T-helper 17 cell (primary cell): ENCODE measurements at regions not wholly inside any gene's neighbourhood (a gene's known extent, or its start where the extent isn't known, plus 50 kb on each side); places are given as distances from the start of the nearest gene placed in this dataset.

Experiments used
- ATAC-seq: fragments of 150-1000 bp; cut with Tn5 transposase; 2 replicates; pipeline ENCODE4 v1.10.0; 2021; ENCODE audit warnings: mild to moderate bottlenecking, moderate library complexity
- DNase-seq, 3 donors: peaks; one replicate each; pipeline versions ENCODE4 v3.0.0 to v3.0.0-alpha.2; 2020 to 2021
- H3K9me3 ChIP-seq: one replicate; pipeline ENCODE4 v1.7.0; 2013; ENCODE audit warnings: low read length, mild to moderate bottlenecking; ENCODE audit not compliant: control insufficient read depth, poor library complexity, severe bottlenecking
- H3K27ac Mint-ChIP-seq: one replicate; pipeline ENCODE4 v1.8.0; 2022; ENCODE audit warnings: mild to moderate bottlenecking, moderate library complexity, mixed read lengths
- H3K27me3 Mint-ChIP-seq: one replicate; pipeline ENCODE4 v1.8.0; 2022; ENCODE audit warnings: mixed read lengths
- H3K36me3 Mint-ChIP-seq: one replicate; pipeline ENCODE4 v1.8.0; 2022; ENCODE audit warnings: low read depth, mixed read lengths
- H3K4me1 Mint-ChIP-seq: one replicate; pipeline ENCODE4 v1.8.0; 2022; ENCODE audit warnings: mild to moderate bottlenecking, mixed read lengths
- H3K4me3 Mint-ChIP-seq: one replicate; pipeline ENCODE4 v1.8.0; 2022; ENCODE audit warnings: mild to moderate bottlenecking, moderate library complexity, mixed read lengths

GRCh38 chr12:102543494-102544485 is 63.4 kb upstream of the IGF1 start:
- Mint-ChIP-seq H3K27ac (no peak overlapping the region), H3K4me3 (no peak overlapping the region), H3K4me1 (no peaks in the 10 kb centered on the region), H3K36me3 (no peaks in the 10 kb centered on the region), H3K27me3 (peaks cover 10% of the 10 kb centered on the region)
- no peaks in the 10 kb centered on the region for H3K9me3 ChIP-seq
- ATAC-seq (no peak), DNase-seq (no peak)

- no peak overlapping the region for H3K27ac Mint-ChIP-seq
- ATAC-seq (no peak), DNase-seq (no peak)
- H3K4me1 Mint-ChIP-seq, result no peaks in the 10 kb centered on the region
- H3K27me3 Mint-ChIP-seq, result peaks cover 12% of the 10 kb centered on the region
- H3K36me3 Mint-ChIP-seq, result no peaks in the 10 kb centered on the region
- no peak overlapping the region for H3K4me3 Mint-ChIP-seq
- H3K9me3 ChIP-seq, result no peaks in the 10 kb centered on the region
Measured at GRCh38 chr12:102542816-102543440, 62.6 kb upstream of the IGF1 start.

GRCh38 chr12:102540815-102541385 is 60.5 kb upstream of the IGF1 start:
- Mint-ChIP-seq H3K4me3 (no peak overlapping the region), H3K27ac (no peak overlapping the region), H3K4me1 (no peaks in the 10 kb centered on the region), H3K36me3 (no peaks in the 10 kb centered on the region), H3K27me3 (peaks cover 21% of the 10 kb centered on the region)
- H3K9me3 ChIP-seq, result no peaks in the 10 kb centered on the region
- no peak for ATAC-seq
- no peak for DNase-seq

- Mint-ChIP-seq H3K27me3 (peaks cover 21% of the 10 kb centered on the region), H3K4me1 (no peaks in the 10 kb centered on the region), H3K36me3 (no peaks in the 10 kb centered on the region), H3K27ac (no peak overlapping the region), H3K4me3 (no peak overlapping the region)
- DNase-seq (no peak), ATAC-seq (no peak)
- no peaks in the 10 kb centered on the region for H3K9me3 ChIP-seq
Measured at GRCh38 chr12:102539651-102540553, 59.5 kb upstream of the IGF1 start.

GRCh38 chr12:102535306-102535705 is 54.9 kb upstream of the IGF1 start:
- no peaks in the 10 kb centered on the region for H3K9me3 ChIP-seq
- DNase-seq, result no peak
- ATAC-seq, result no peak
- Mint-ChIP-seq H3K4me1 (no peaks in the 10 kb centered on the region), H3K27me3 (peaks cover 13% of the 10 kb centered on the region), H3K36me3 (no peaks in the 10 kb centered on the region), H3K27ac (no peak overlapping the region), H3K4me3 (no peak overlapping the region)

- Mint-ChIP-seq H3K27me3 (peaks cover 16% of the 10 kb centered on the region), H3K27ac (no peak overlapping the region), H3K4me3 (no peak overlapping the region), H3K4me1 (no peaks in the 10 kb centered on the region), H3K36me3 (no peaks in the 10 kb centered on the region)
- H3K9me3 ChIP-seq, result no peaks in the 10 kb centered on the region
- no peak for DNase-seq
- ATAC-seq, result no peak
Measured at GRCh38 chr12:102534899-102535298, 54.5 kb upstream of the IGF1 start.

- DNase-seq (no peak), ATAC-seq (no peak)
- H3K9me3 ChIP-seq, result no peaks in the 10 kb centered on the region
- no peak overlapping the region for H3K27ac Mint-ChIP-seq
- H3K36me3 Mint-ChIP-seq, result no peaks in the 10 kb centered on the region
- H3K4me3 Mint-ChIP-seq, result no peak overlapping the region
- H3K4me1 Mint-ChIP-seq, result no peaks in the 10 kb centered on the region
- H3K27me3 Mint-ChIP-seq, result peaks cover 16% of the 10 kb centered on the region
Measured at GRCh38 chr12:102533483-102534215, 53.3 kb upstream of the IGF1 start.
